ENCODE measurements at regions not wholly inside any gene's neighbourhood (a gene's known extent, or its start where the extent isn't known, plus 50 kb on each side); places are given as distances from the start of the nearest gene placed in this dataset.

GRCh38 chr2:3101016-3101942, 276.3 kb downstream of the EIPR1 start (continued):
- TF ChIP-seq MAX (IDR thresholded peaks at IDR 0.05; ENCODE audit: low read depth) = no peak
- TF ChIP-seq CTCF (IDR thresholded peaks at IDR 0.05) = no peak
- peak; percentile 80 for TF ChIP-seq TCF12 (IDR thresholded peaks at IDR 0.05)
- no peak; the same call in 1 of the 2 replicates for TF ChIP-seq SMC3 (IDR thresholded peaks at IDR 0.05; ENCODE audit: low read depth, low read length)
- TF ChIP-seq GATA2 (CRISPR knock-in tag; IDR thresholded peaks at IDR 0.05) = peak; percentile 98
- TF ChIP-seq RAD21 (IDR thresholded peaks at IDR 0.05; ENCODE audit: low read length) = no peak; the same call in none of the 2 replicates
- TF ChIP-seq NRF1 (IDR thresholded peaks at IDR 0.05; ENCODE audit: low read depth, low read length) = no peak
- no peak for TF ChIP-seq TEAD4 (IDR thresholded peaks at IDR 0.05; ENCODE audit: borderline replicate concordance, insufficient read depth)
- TF ChIP-seq ZBTB33 (IDR thresholded peaks at IDR 0.05; ENCODE audit: borderline replicate concordance, low read depth) = no peak
- TF ChIP-seq YY1 (IDR thresholded peaks at IDR 0.05; ENCODE audit: low read depth) = no peak
- peak; percentile 24 for TF ChIP-seq PBX3 (IDR thresholded peaks at IDR 0.05)
- TF ChIP-seq FOXM1 (IDR thresholded peaks at IDR 0.05; ENCODE audit: low read depth) = no peak
- peak; percentile 97 for TF ChIP-seq FOXJ3 (CRISPR knock-in tag; IDR thresholded peaks at IDR 0.05)
- no peak for TF ChIP-seq MEF2A (IDR thresholded peaks at IDR 0.05; ENCODE audit: borderline replicate concordance, low read depth)
- no peak for TF ChIP-seq JUND (IDR thresholded peaks at IDR 0.05)

- no peaks in the 10 kb centered on the region for H3F3A ChIP-seq (replicated peaks; ENCODE audit: insufficient read depth)
- no peak overlapping the region for H2AFZ ChIP-seq (ENCODE audit: low read depth)
- ChIA-PET POLR2A (interaction anchor here (0.7 to 4.7 kb wide), 21 partner anchors 12 to 774 kb away, joined by 3 to 66 read pairs (median 5); partner anchors contain the start of genes EIPR1 and TRAPPC12), CTCF (interaction anchor here (0.9 to 3.0 kb wide), 12 partner anchors 10 to 768 kb away, joined by 3 to 15 read pairs (median 4); partner anchors contain the start of gene TRAPPC12)
- H3K27me3 ChIP-seq (ENCODE audit: insufficient read depth) = no peaks in the 10 kb centered on the region
- DNase-seq = no peak
- H4K20me1 ChIP-seq (ENCODE audit: insufficient read depth) = no peaks in the 10 kb centered on the region
- peak overlapping the region in 1 of 2 experiments; percentile 100; a peak in 2 of 4 replicates for H3K27ac ChIP-seq (ENCODE audit: low read depth in 2 of 2, low read length in 1 of 2)
- no peaks in the 10 kb centered on the region for H3K9me2 ChIP-seq
- H3K9ac ChIP-seq = no peak overlapping the region
- H3K4me1 ChIP-seq (ENCODE audit: control insufficient read depth in 1 of 2, insufficient read depth in 2 of 2, low read depth in 1 of 2, low read length in 1 of 2) = peaks cover 0 to 77% of the 10 kb centered on the region in 2 experiments; a peak in 2 of 4 replicates
- H3K36me3 ChIP-seq (replicated peaks in 1 of 2; ENCODE audit: control insufficient read depth in 1 of 2, insufficient read depth in 2 of 2, low read length in 1 of 2) = no peaks in the 10 kb centered on the region
- H3K4me2 ChIP-seq = no peak overlapping the region
- H3K79me2 ChIP-seq (ENCODE audit: insufficient read depth) = no peaks in the 10 kb centered on the region
- H3K9me3 ChIP-seq = no peaks in the 10 kb centered on the region
- WGBS (ENCODE audit: low lambda C conversion rate) = 36% methylated on average over 8 of the region's 8 CpGs
- H3K4me3 ChIP-seq (ENCODE audit: low read depth in 2 of 2, low read length in 1 of 2) = peak overlapping the region in 1 of 2 experiments; percentile 29; a peak in 1 of 4 replicates
- no peak for TF ChIP-seq TCF12 (IDR thresholded peaks at IDR 0.05)
- TF ChIP-seq POLR2AphosphoS5 (IDR thresholded peaks at IDR 0.05; ENCODE audit: low read depth, low read length) = no peak
- TF ChIP-seq JUND (IDR thresholded peaks at IDR 0.05) = no peak
- no peak for TF ChIP-seq CTCF (IDR thresholded peaks at IDR 0.05)
- no peak for TF ChIP-seq USF2 (IDR thresholded peaks at IDR 0.05; ENCODE audit: borderline replicate concordance, low read depth, low read length)
- no peak for TF ChIP-seq GABPA (IDR thresholded peaks at IDR 0.05; ENCODE audit: low read depth)
- no peak for TF ChIP-seq PBX3 (IDR thresholded peaks at IDR 0.05)
- no peak for TF ChIP-seq MXI1 (IDR thresholded peaks at IDR 0.05; ENCODE audit: low read depth, low read length)
Observed at GRCh38 chr2:3100386-3100785, 277.2 kb downstream of the EIPR1 start.
